ENCODE measurements at regions not wholly inside any gene's neighbourhood (a gene's known extent, or its start where the extent isn't known, plus 50 kb on each side); places are given as distances from the start of the nearest gene placed in this dataset.
A peak's percentile ranks its signal among the peaks of the same experiment; 100 is the strongest.

GRCh38 chr3:30341079-30341478, 265.3 kb upstream of the TGFBR2 start:
- DNase-seq = no peak

GRCh38 chr3:30341851-30342250, 264.6 kb upstream of the TGFBR2 start:
- peak; percentile 39 for DNase-seq

GRCh38 chr3:30342318-30343060, 263.9 kb upstream of the TGFBR2 start:
- DNase-seq = peak; percentile 96

- no peak for DNase-seq
Measured at GRCh38 chr3:30343067-30343831, 263.2 kb upstream of the TGFBR2 start.

GRCh38 chr3:30343861-30344260, 262.5 kb upstream of the TGFBR2 start:
- no peak for DNase-seq

- no peak for DNase-seq
Measured at GRCh38 chr3:30344288-30344687, 262.1 kb upstream of the TGFBR2 start.

GRCh38 chr3:30346933-30347320, 259.5 kb upstream of the TGFBR2 start:
- no peak for DNase-seq

GRCh38 chr3:30347679-30348216, 258.7 kb upstream of the TGFBR2 start:
- DNase-seq = peak; percentile 93

- no peak for DNase-seq
Measured at GRCh38 chr3:30349507-30349906, 256.9 kb upstream of the TGFBR2 start.

GRCh38 chr3:30350011-30350410, 256.4 kb upstream of the TGFBR2 start:
- no peak for DNase-seq

- no peak for DNase-seq
Measured at GRCh38 chr3:30350901-30351300, 255.5 kb upstream of the TGFBR2 start.

- no peak for DNase-seq
Measured at GRCh38 chr3:30352410-30353318, 253.7 kb upstream of the TGFBR2 start.

GRCh38 chr3:30353711-30354467, 252.5 kb upstream of the TGFBR2 start:
- DNase-seq = no peak

- no peak for DNase-seq
Measured at GRCh38 chr3:30354513-30354912, 251.9 kb upstream of the TGFBR2 start.

GRCh38 chr3:30354972-30355371, 251.4 kb upstream of the TGFBR2 start:
- DNase-seq = no peak

- peak; percentile 37 for DNase-seq
Measured at GRCh38 chr3:30355622-30356021, 250.8 kb upstream of the TGFBR2 start.

GRCh38 chr3:30356866-30357753, 249.3 kb upstream of the TGFBR2 start:
- peak; percentile 78 for DNase-seq

- DNase-seq = no peak
Measured at GRCh38 chr3:30357897-30358296, 248.5 kb upstream of the TGFBR2 start.

- no peak for DNase-seq
Measured at GRCh38 chr3:30358871-30359270, 247.5 kb upstream of the TGFBR2 start.

GRCh38 chr3:30368978-30369377, 237.4 kb upstream of the TGFBR2 start:
- DNase-seq = peak; percentile 84

GRCh38 chr3:30370681-30371271, 235.6 kb upstream of the TGFBR2 start:
- DNase-seq = no peak
